ENCODE measurements at regions not wholly inside any gene's neighbourhood (a gene's known extent, or its start where the extent isn't known, plus 50 kb on each side); places are given as distances from the start of the nearest gene placed in this dataset.
A peak's percentile ranks its signal among the peaks of the same experiment; 100 is the strongest.

DNA sequence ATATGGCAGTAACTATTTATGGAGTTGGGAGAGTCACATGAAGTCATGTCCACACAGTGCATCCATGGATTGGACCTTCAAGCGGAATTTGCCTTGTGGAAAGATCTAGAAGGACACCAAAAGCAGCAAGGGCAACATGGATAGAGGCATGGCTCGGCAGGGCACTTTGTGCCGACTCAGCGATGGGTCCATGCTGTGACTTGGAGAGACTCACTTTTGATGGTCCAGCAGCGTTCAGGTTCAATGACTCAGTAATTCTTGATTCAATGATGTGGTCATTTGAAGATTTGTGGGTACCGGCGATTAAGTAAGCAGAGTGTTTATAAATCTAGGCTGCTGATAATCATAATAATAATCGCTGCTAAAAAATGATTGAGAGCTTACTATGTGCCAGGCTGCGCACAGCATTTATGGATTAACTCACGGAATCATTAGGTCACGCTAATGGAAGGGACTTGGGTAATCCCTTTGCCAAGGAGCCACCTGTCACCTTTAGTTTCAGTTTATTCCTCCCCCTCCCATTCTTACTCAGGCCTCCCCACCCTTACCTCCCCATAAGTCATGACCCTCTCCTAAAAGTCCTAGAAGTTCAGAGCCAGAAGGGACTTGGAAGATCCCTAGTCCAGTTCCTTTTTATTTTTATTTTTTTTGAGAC is 127.5 kb upstream of the CRHR1 start:
- peak; percentile 54 for DNase-seq
- H3K27ac ChIP-seq: peak overlapping the region; percentile 80
- H3K36me3 ChIP-seq: no peaks in the 10 kb centered on the region
- TF ChIP-seq, protein P1, sequence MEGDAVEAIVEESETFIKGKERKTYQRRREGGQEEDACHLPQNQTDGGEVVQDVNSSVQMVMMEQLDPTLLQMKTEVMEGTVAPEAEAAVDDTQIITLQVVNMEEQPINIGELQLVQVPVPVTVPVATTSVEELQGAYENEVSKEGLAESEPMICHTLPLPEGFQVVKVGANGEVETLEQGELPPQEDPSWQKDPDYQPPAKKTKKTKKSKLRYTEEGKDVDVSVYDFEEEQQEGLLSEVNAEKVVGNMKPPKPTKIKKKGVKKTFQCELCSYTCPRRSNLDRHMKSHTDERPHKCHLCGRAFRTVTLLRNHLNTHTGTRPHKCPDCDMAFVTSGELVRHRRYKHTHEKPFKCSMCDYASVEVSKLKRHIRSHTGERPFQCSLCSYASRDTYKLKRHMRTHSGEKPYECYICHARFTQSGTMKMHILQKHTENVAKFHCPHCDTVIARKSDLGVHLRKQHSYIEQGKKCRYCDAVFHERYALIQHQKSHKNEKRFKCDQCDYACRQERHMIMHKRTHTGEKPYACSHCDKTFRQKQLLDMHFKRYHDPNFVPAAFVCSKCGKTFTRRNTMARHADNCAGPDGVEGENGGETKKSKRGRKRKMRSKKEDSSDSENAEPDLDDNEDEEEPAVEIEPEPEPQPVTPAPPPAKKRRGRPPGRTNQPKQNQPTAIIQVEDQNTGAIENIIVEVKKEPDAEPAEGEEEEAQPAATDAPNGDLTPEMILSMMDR (IDR thresholded peaks at IDR 0.05; ENCODE audit: low read depth, low read length): no peak
- no peaks in the 10 kb centered on the region for H3K27me3 ChIP-seq (ENCODE audit: insufficient read depth, low read depth, severe bottlenecking)
- no peak overlapping the region for H3K4me3 ChIP-seq (ENCODE audit: low read depth, low read length)
- H3K9me3 ChIP-seq (ENCODE audit: severe bottlenecking): no peaks in the 10 kb centered on the region

DNA sequence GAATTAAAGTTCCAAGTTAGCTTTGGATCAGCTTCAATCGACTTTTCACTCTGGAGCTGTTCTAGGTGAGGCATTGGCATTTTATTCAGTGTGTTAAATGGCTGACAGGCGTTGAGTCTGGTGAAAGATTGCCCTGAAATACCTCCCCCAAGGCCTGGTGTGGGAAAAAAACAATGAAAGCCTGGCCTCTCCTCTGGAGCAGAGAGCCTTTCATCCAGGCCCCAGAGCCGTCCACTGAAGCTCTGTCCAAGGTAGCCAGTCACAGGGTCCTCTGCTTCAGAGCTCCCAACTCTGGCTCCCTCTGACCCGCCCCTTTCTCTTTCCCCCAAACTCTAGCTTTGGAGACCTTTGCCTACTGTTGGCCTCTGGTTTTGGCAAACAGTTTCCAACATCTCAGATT is 123.6 kb upstream of the CRHR1 start:
- H3K36me3 ChIP-seq: no peaks in the 10 kb centered on the region
- TF ChIP-seq, protein P1 (IDR thresholded peaks at IDR 0.05; ENCODE audit: low read depth, low read length): no peak
- no peaks in the 10 kb centered on the region for H3K27me3 ChIP-seq (ENCODE audit: insufficient read depth, low read depth, severe bottlenecking)
- DNase-seq: no peak
- H3K4me3 ChIP-seq (ENCODE audit: low read depth, low read length): no peak overlapping the region
- peaks cover 3% of the 10 kb centered on the region for H3K9me3 ChIP-seq (ENCODE audit: severe bottlenecking)
- no peak overlapping the region for H3K27ac ChIP-seq

DNA sequence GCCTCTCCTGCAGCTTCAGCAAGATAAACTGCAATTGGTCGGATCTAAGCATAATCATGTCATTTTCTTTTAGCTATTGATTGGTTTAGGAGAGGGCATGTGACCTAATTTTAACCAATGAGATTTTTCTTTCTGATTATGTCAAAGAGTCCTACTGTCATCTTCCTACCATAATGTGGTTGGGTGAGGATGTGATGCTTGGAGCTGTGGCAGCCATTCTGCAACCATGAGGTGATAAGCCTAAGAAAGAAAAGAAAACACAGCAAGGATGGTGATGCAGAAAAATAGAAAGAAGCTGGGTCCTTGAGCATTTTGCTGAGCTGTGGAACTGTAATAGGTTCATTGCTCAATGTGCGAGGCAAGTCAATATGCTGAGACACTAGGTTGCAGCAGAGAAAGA is 121.7 kb upstream of the CRHR1 start:
- no peaks in the 10 kb centered on the region for H3K36me3 ChIP-seq
- no peaks in the 10 kb centered on the region for H3K27me3 ChIP-seq (ENCODE audit: insufficient read depth, low read depth, severe bottlenecking)
- H3K9me3 ChIP-seq (ENCODE audit: severe bottlenecking): peaks cover 3% of the 10 kb centered on the region
- H3K27ac ChIP-seq: no peak overlapping the region
- TF ChIP-seq, protein P1 (IDR thresholded peaks at IDR 0.05; ENCODE audit: low read depth, low read length): no peak
- H3K4me3 ChIP-seq (ENCODE audit: low read depth, low read length): no peak overlapping the region
- no peak for DNase-seq

DNA sequence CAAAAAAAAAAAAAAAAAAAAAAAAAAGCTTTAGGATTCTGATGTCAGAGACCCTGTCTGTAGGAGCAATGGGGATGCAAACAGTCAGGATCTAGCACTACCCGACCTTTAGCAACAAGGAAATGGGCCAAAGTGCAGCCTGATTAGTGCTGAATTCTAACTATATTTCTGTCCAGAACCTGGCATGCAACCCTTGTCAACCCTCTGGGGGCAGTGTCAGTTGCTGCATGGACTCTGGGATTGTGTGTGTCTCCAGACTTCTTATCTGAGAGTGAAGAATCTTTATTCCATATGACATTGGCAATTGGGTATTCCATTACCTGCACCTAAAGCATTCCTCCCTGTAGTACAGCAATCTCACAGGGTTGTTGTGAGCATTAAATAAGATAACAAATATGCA is 120.3 kb upstream of the CRHR1 start:
- Histone ChIP-seq H3K4me3 (ENCODE audit: low read depth, low read length) (no peak overlapping the region), H3K27ac (no peak overlapping the region), H3K36me3 (no peaks in the 10 kb centered on the region), H3K9me3 (ENCODE audit: severe bottlenecking) (peaks cover 3% of the 10 kb centered on the region), H3K27me3 (ENCODE audit: insufficient read depth, low read depth, severe bottlenecking) (no peaks in the 10 kb centered on the region)
- TF ChIP-seq, protein P1 (IDR thresholded peaks at IDR 0.05; ENCODE audit: low read depth, low read length): peak; percentile 48
- no peak for DNase-seq

DNA sequence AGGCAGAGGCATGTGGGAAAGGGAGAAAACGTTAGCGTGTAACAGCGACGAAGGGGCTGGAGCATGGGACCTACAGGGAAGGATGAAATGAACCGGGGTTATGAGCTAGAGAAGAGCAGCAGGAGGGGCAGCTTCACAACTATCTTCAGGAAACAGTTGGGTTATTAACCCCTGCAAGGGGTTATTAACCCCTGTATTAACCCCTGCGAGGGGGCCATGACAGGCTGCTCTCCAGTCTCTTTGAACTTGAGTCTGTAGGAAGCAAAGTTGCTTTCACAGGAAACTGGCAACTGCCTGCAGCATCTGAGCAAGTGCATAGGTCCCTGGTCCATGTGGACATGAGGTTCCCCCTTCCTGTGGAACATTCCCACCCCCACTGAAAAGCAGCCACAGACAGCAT is 119.2 kb upstream of the CRHR1 start:
- Histone ChIP-seq H3K36me3 (no peaks in the 10 kb centered on the region), H3K4me3 (ENCODE audit: low read depth, low read length) (no peak overlapping the region), H3K27ac (no peak overlapping the region), H3K9me3 (ENCODE audit: severe bottlenecking) (peaks cover 3% of the 10 kb centered on the region), H3K27me3 (ENCODE audit: insufficient read depth, low read depth, severe bottlenecking) (no peaks in the 10 kb centered on the region)
- no peak for DNase-seq
- TF ChIP-seq, protein P1 (IDR thresholded peaks at IDR 0.05; ENCODE audit: low read depth, low read length): no peak

DNA sequence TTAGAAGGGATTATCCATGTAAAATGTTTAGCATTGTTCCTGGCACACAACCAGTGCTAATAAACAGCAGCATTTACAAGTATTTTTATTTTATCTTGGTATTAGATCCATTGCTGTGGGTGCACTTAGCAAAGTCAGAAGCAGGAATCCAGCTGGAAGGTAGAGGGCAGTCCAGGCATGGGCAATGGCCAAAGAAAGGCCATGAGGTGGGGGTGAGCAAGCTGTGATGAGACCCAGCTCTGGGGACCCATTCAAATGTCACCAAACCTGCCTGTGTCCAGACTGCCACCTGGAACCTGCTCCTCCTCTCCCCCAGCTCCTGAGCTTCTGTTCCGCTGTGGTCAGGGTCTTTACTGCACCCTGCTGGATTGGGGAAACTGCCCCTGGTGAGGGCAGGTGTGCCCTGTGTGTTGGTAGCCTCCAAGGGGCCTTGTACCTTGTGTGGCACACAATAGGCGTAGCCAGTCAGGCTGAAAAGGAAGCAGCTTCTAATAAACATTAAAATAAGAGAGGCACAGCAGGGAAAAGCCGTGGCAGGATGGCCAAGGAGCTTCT is 118.0 kb upstream of the CRHR1 start:
- DNase-seq: peak; percentile 79
- Histone ChIP-seq H3K36me3 (no peaks in the 10 kb centered on the region), H3K27me3 (ENCODE audit: insufficient read depth, low read depth, severe bottlenecking) (no peaks in the 10 kb centered on the region), H3K4me3 (ENCODE audit: low read depth, low read length) (no peak overlapping the region), H3K27ac (peak overlapping the region; percentile 56; the same call in 1 of the 2 replicates), H3K9me3 (ENCODE audit: severe bottlenecking) (peaks cover 3% of the 10 kb centered on the region)
- TF ChIP-seq, protein P1 (IDR thresholded peaks at IDR 0.05; ENCODE audit: low read depth, low read length): peak; percentile 88

Data from WERI-Rb-1 (cell line).